ENCODE measurements at regions not wholly inside any gene's neighbourhood (a gene's known extent, or its start where the extent isn't known, plus 50 kb on each side); places are given as distances from the start of the nearest gene placed in this dataset.
A peak's percentile ranks its signal among the peaks of the same experiment; 100 is the strongest.

- DNase-seq (ENCODE audit: low read depth) = no peak
Measured at GRCh38 chr3:35336601-35337000, 302.7 kb upstream of the ARPP21 start.

- DNase-seq (ENCODE audit: low read depth) = no peak
Measured at GRCh38 chr3:35338186-35338585, 301.1 kb upstream of the ARPP21 start.

- no peak for DNase-seq (ENCODE audit: low read depth)
Measured at GRCh38 chr3:35380196-35380595, 259.1 kb upstream of the ARPP21 start.

GRCh38 chr3:35383216-35383615 lies 256.1 kb upstream of the ARPP21 start:
- peak; percentile 17 for DNase-seq (ENCODE audit: low read depth)

- peak; percentile 77 for DNase-seq (ENCODE audit: low read depth)
Measured at GRCh38 chr3:35383719-35384555, 255.4 kb upstream of the ARPP21 start.

- DNase-seq (ENCODE audit: low read depth) = no peak
Measured at GRCh38 chr3:35385271-35385670, 254.1 kb upstream of the ARPP21 start.

GRCh38 chr3:35389907-35390306 lies 249.4 kb upstream of the ARPP21 start:
- DNase-seq (ENCODE audit: low read depth) = no peak

- DNase-seq (ENCODE audit: low read depth) = no peak
Measured at GRCh38 chr3:35392187-35392586, 247.1 kb upstream of the ARPP21 start.

GRCh38 chr3:35393901-35394799 lies 245.2 kb upstream of the ARPP21 start:
- peak; percentile 50 for DNase-seq (ENCODE audit: low read depth)

- no peak for DNase-seq (ENCODE audit: low read depth)
Measured at GRCh38 chr3:35394905-35395304, 244.4 kb upstream of the ARPP21 start.

- DNase-seq (ENCODE audit: low read depth) = no peak
Measured at GRCh38 chr3:35401671-35402070, 237.7 kb upstream of the ARPP21 start.

- DNase-seq (ENCODE audit: low read depth) = no peak
Measured at GRCh38 chr3:35404571-35404970, 234.8 kb upstream of the ARPP21 start.

GRCh38 chr3:35408882-35409281 lies 230.4 kb upstream of the ARPP21 start:
- DNase-seq (ENCODE audit: low read depth) = no peak

GRCh38 chr3:35409991-35410390 lies 229.3 kb upstream of the ARPP21 start:
- DNase-seq (ENCODE audit: low read depth) = no peak

- no peak for DNase-seq (ENCODE audit: low read depth)
Measured at GRCh38 chr3:35413483-35413882, 225.8 kb upstream of the ARPP21 start.

GRCh38 chr3:35417080-35417479 lies 222.2 kb upstream of the ARPP21 start:
- no peak for DNase-seq (ENCODE audit: low read depth)

GRCh38 chr3:35422101-35422500 lies 217.2 kb upstream of the ARPP21 start:
- no peak for DNase-seq (ENCODE audit: low read depth)

GRCh38 chr3:35422836-35423601 lies 216.3 kb upstream of the ARPP21 start:
- peak; percentile 58 for DNase-seq (ENCODE audit: low read depth)

GRCh38 chr3:35426366-35426958 lies 212.9 kb upstream of the ARPP21 start:
- DNase-seq (ENCODE audit: low read depth) = peak; percentile 6

GRCh38 chr3:35437381-35437780 lies 201.9 kb upstream of the ARPP21 start:
- no peak for DNase-seq (ENCODE audit: low read depth)

- DNase-seq (ENCODE audit: low read depth) = no peak
Measured at GRCh38 chr3:35438101-35438500, 201.2 kb upstream of the ARPP21 start.

Data from HT1080 (cell line).